OCI-LY1 (cell line): ENCODE measurements at regions not wholly inside any gene's neighbourhood (a gene's known extent, or its start where the extent isn't known, plus 50 kb on each side); places are given as distances from the start of the nearest gene placed in this dataset.

ENCODE experiments used
- H2AFZ ChIP-seq: fragments of 200-600 bp; sonication (generic), shearing (Covaris generic); 2 replicates; pipeline ENCODE4 v1.6.0; 2014; ENCODE audit warnings: antibody characterized with exemption, mild to moderate bottlenecking, low read length
- H3F3A ChIP-seq: fragments of 200-600 bp; sonication (generic), shearing (Covaris generic); 2 replicates; pipeline ENCODE4 v1.6.0; 2014; ENCODE audit warnings: mild to moderate bottlenecking, antibody characterized with exemption, low read length, moderate library complexity; ENCODE audit not compliant: insufficient read depth
- H3K27ac ChIP-seq: fragments of 200-600 bp; sonication (generic); 2 replicates; pipeline ENCODE4 v1.5.1; 2014; ENCODE audit warnings: low read length, mixed run types, mild to moderate bottlenecking, low read depth; ENCODE audit not compliant: poor library complexity, severe bottlenecking
- H3K27me3 ChIP-seq: fragments of 200-600 bp; sonication (generic); 2 replicates; pipeline ENCODE4 v1.6.0; 2014; ENCODE audit warnings: antibody characterized with exemption, mild to moderate bottlenecking, low read length, moderate library complexity; ENCODE audit not compliant: insufficient read depth
- H3K36me3 ChIP-seq: fragments of 200-600 bp; sonication (generic); 2 replicates; pipeline ENCODE4 v1.6.1; 2014; ENCODE audit warnings: mild to moderate bottlenecking, antibody characterized with exemption, low read length, moderate library complexity, mixed read lengths; ENCODE audit not compliant: insufficient read depth
- H3K4me1 ChIP-seq: fragments of 200-600 bp; sonication (generic); 2 replicates; pipeline ENCODE4 v1.5.1; 2014; ENCODE audit warnings: mild to moderate bottlenecking, low read length, moderate library complexity; ENCODE audit not compliant: insufficient read depth, severe bottlenecking
- H3K4me2 ChIP-seq: fragments of 200-600 bp; sonication (generic), shearing (Covaris generic); 2 replicates; pipeline ENCODE4 v1.6.1; 2014; ENCODE audit warnings: low read length
- H3K4me3 ChIP-seq: fragments of 200-600 bp; sonication (generic); 2 replicates; pipeline ENCODE4 v1.5.1; 2014; ENCODE audit warnings: low read length, low read depth, mild to moderate bottlenecking, mixed read lengths; ENCODE audit not compliant: poor library complexity, severe bottlenecking
- H3K79me2 ChIP-seq: fragments of 200-600 bp; shearing (Covaris generic); 2 replicates; pipeline ENCODE4 v1.6.1; 2016; ENCODE audit warnings: mixed run types, low read length, mixed read lengths; ENCODE audit not compliant: insufficient read depth
- H3K9ac ChIP-seq: fragments of 200-600 bp; sonication (generic), shearing (Covaris generic); 2 replicates; pipeline ENCODE4 v1.6.1; 2014; ENCODE audit warnings: mild to moderate bottlenecking, low read length, mixed read lengths
- H3K9me2 ChIP-seq: fragments of 200-600 bp; sonication (generic), shearing (Covaris generic); 2 replicates; pipeline ENCODE4 v1.6.1; 2014; ENCODE audit warnings: low read depth, mild to moderate bottlenecking, low read length, mixed read lengths
- H3K9me3 ChIP-seq: fragments of 200-600 bp; shearing (Covaris generic); 2 replicates; pipeline ENCODE4 v1.6.1; 2014; ENCODE audit warnings: low read length, mixed read lengths
- H4K20me1 ChIP-seq: fragments of 200-600 bp; sonication (generic), shearing (Covaris generic); 2 replicates; pipeline ENCODE4 v1.6.0; 2016; ENCODE audit warnings: mild to moderate bottlenecking, low read length; ENCODE audit not compliant: insufficient read depth
- CTCF ChIP-seq: fragments of 200-600 bp; sonication (generic), shearing (Covaris generic); IDR thresholded peaks from 2 replicates; pipeline ENCODE4 v1.5.1; 2017; ENCODE audit warnings: mild to moderate bottlenecking, antibody characterized with exemption, low read length, moderate library complexity, mixed read lengths
- EZH2 ChIP-seq: fragments of 200-600 bp; sonication (generic), shearing (Covaris generic); IDR thresholded peaks from 2 replicates; pipeline ENCODE4 v1.8.0; 2017; ENCODE audit warnings: borderline replicate concordance, mixed run types, mild to moderate bottlenecking, antibody characterized with exemption, low read length, moderate library complexity, mixed read lengths

- no peaks in the 10 kb centered on the region for H3K9me2 ChIP-seq
- H3K4me2 ChIP-seq: no peak overlapping the region
- H3K27ac ChIP-seq: no peak overlapping the region
- no peaks in the 10 kb centered on the region for H3K27me3 ChIP-seq
- no peak overlapping the region for H3K9ac ChIP-seq
- no peak overlapping the region for H3K4me3 ChIP-seq
- H3K9me3 ChIP-seq: no peaks in the 10 kb centered on the region
- no peak overlapping the region for H2AFZ ChIP-seq
- no peaks in the 10 kb centered on the region for H3K36me3 ChIP-seq
- H3F3A ChIP-seq: no peaks in the 10 kb centered on the region
- no peaks in the 10 kb centered on the region for H3K4me1 ChIP-seq
- H3K79me2 ChIP-seq: no peaks in the 10 kb centered on the region
- TF ChIP-seq EZH2 (no peak), CTCF (no peak)
- no peaks in the 10 kb centered on the region for H4K20me1 ChIP-seq
Observed at GRCh38 chr1:209231476-209232156, 351.9 kb upstream of the CAMK1G start.

GRCh38 chr1:209232197-209232596 is 351.3 kb upstream of the CAMK1G start:
- Histone ChIP-seq H3K9ac (no peak overlapping the region), H3K36me3 (no peaks in the 10 kb centered on the region), H3K27ac (no peak overlapping the region)

GRCh38 chr1:209232759-209233158 is 350.8 kb upstream of the CAMK1G start:
- no peaks in the 10 kb centered on the region for H3K79me2 ChIP-seq
- no peaks in the 10 kb centered on the region for H3K27me3 ChIP-seq
- no peak overlapping the region for H3K9ac ChIP-seq
- H4K20me1 ChIP-seq: no peaks in the 10 kb centered on the region
- H3K4me3 ChIP-seq: no peak overlapping the region
- no peak overlapping the region for H3K27ac ChIP-seq
- no peaks in the 10 kb centered on the region for H3K9me2 ChIP-seq
- no peaks in the 10 kb centered on the region for H3K36me3 ChIP-seq
- H3F3A ChIP-seq: no peaks in the 10 kb centered on the region
- H3K9me3 ChIP-seq: no peaks in the 10 kb centered on the region
- H3K4me2 ChIP-seq: no peak overlapping the region
- no peaks in the 10 kb centered on the region for H3K4me1 ChIP-seq
- no peak for TF ChIP-seq CTCF
- TF ChIP-seq EZH2: no peak
- H2AFZ ChIP-seq: no peak overlapping the region

More at GRCh38 chr1:209232197-209232596, 351.3 kb upstream of the CAMK1G start:
- Histone ChIP-seq H3K4me3 (no peak overlapping the region), H3K79me2 (no peaks in the 10 kb centered on the region), H3K4me2 (no peak overlapping the region), H3K9me3 (no peaks in the 10 kb centered on the region), H3K27me3 (no peaks in the 10 kb centered on the region), H3K4me1 (no peaks in the 10 kb centered on the region), H3F3A (no peaks in the 10 kb centered on the region), H4K20me1 (no peaks in the 10 kb centered on the region), H3K9me2 (no peaks in the 10 kb centered on the region), H2AFZ (no peak overlapping the region)
- TF ChIP-seq CTCF (no peak), EZH2 (no peak)
